ENCODE measurements at regions not wholly inside any gene's neighbourhood (a gene's known extent, or its start where the extent isn't known, plus 50 kb on each side); places are given as distances from the start of the nearest gene placed in this dataset.

- H3K4me1 Mint-ChIP-seq (ENCODE audit: insufficient read depth, unreplicated experiment) = no peaks in the 10 kb centered on the region
- BruUV-seq (replicated peaks) = no TSS peak
- no peak overlapping the region for H3K27ac Mint-ChIP-seq (ENCODE audit: low read depth, unreplicated experiment)
- ChIA-PET POLR2A (no interaction called here), CTCF (interaction anchor here (0.5 kb wide), 1 partner anchor 196 kb away, joined by 4 read pairs; no protein-coding TSS in a partner anchor)
- no peak overlapping the region for H3K4me3 Mint-ChIP-seq (ENCODE audit: unreplicated experiment)
- no peaks in the 10 kb centered on the region for H3K9me3 Mint-ChIP-seq (ENCODE audit: unreplicated experiment)
- H3K36me3 Mint-ChIP-seq (ENCODE audit: insufficient read depth, unreplicated experiment) = no peaks in the 10 kb centered on the region
- intact Hi-C loops (cut with micrococcal nuclease) = no loop called here
- no peak for DNase-seq (ENCODE audit: unreplicated experiment)
- TF ChIP-seq, protein P1, sequence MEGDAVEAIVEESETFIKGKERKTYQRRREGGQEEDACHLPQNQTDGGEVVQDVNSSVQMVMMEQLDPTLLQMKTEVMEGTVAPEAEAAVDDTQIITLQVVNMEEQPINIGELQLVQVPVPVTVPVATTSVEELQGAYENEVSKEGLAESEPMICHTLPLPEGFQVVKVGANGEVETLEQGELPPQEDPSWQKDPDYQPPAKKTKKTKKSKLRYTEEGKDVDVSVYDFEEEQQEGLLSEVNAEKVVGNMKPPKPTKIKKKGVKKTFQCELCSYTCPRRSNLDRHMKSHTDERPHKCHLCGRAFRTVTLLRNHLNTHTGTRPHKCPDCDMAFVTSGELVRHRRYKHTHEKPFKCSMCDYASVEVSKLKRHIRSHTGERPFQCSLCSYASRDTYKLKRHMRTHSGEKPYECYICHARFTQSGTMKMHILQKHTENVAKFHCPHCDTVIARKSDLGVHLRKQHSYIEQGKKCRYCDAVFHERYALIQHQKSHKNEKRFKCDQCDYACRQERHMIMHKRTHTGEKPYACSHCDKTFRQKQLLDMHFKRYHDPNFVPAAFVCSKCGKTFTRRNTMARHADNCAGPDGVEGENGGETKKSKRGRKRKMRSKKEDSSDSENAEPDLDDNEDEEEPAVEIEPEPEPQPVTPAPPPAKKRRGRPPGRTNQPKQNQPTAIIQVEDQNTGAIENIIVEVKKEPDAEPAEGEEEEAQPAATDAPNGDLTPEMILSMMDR (IDR thresholded peaks at IDR 0.05; ENCODE audit: unreplicated experiment) = no peak
- peaks cover 9% of the 10 kb centered on the region for H3K27me3 Mint-ChIP-seq (ENCODE audit: insufficient read depth, unreplicated experiment)
Measured at GRCh38 chr2:239735829-239736357, 289.2 kb downstream of the NDUFA10 start.

- Mint-ChIP-seq H3K9me3 (ENCODE audit: unreplicated experiment) (no peaks in the 10 kb centered on the region), H3K27ac (ENCODE audit: low read depth, unreplicated experiment) (no peak overlapping the region), H3K4me1 (ENCODE audit: insufficient read depth, unreplicated experiment) (no peaks in the 10 kb centered on the region), H3K36me3 (ENCODE audit: insufficient read depth, unreplicated experiment) (no peaks in the 10 kb centered on the region), H3K4me3 (ENCODE audit: unreplicated experiment) (no peak overlapping the region), H3K27me3 (ENCODE audit: insufficient read depth, unreplicated experiment) (peaks cover 15% of the 10 kb centered on the region)
- ChIA-PET CTCF (interaction anchor here (0.5 to 0.7 kb wide), 3 partner anchors 49 to 196 kb away, joined by 3 to 4 read pairs (median 4); no protein-coding TSS in a partner anchor), POLR2A (no interaction called here)
- no TSS peak for BruUV-seq (replicated peaks)
- intact Hi-C loops (cut with micrococcal nuclease) = no loop called here
- DNase-seq (ENCODE audit: unreplicated experiment) = no peak
- TF ChIP-seq, protein P1 (IDR thresholded peaks at IDR 0.05; ENCODE audit: unreplicated experiment) = no peak
Measured at GRCh38 chr2:239735131-239735828, 289.9 kb downstream of the NDUFA10 start.

DNA sequence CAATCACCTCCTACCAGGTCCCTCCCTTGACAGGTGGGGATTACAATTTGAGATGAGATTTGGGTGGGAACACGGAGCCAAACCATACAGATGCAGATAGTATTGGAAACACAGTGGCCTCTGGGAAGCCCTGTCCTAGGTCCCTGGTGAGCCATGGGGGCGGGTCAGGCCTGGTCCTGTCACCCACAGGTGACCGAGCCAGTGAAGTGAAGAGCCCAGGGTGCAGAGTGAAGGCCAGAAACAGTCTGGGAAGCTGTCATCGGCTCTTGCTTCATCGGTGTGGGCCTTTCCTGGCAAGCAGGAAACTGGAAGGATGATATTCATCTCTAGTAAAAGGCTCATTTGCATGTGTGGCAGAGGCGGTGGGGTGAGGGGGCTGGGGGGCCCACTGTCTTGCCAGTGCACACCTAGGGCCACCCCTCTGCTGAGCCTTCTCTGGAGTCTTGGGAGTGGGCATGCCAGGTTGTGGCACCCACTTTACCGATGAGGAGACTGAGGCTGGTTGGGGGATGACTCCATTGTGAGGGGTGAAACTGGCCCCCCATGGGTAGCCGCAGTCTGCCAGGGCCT lies 290.6 kb downstream of the NDUFA10 start:
- DNase-seq (ENCODE audit: unreplicated experiment) = no peak
- CTCF ChIA-PET = interaction anchor here (0.6 kb wide), 1 partner anchor 87 kb away, joined by 4 read pairs; no protein-coding TSS in a partner anchor
- no peaks in the 10 kb centered on the region for H3K4me1 Mint-ChIP-seq (ENCODE audit: insufficient read depth, unreplicated experiment)
- no peaks in the 10 kb centered on the region for H3K36me3 Mint-ChIP-seq (ENCODE audit: insufficient read depth, unreplicated experiment)
- H3K9me3 Mint-ChIP-seq (ENCODE audit: unreplicated experiment) = no peaks in the 10 kb centered on the region
- TF ChIP-seq, protein P1 (IDR thresholded peaks at IDR 0.05; ENCODE audit: unreplicated experiment) = no peak
- POLR2A ChIA-PET = no interaction called here
- H3K4me3 Mint-ChIP-seq (ENCODE audit: unreplicated experiment) = no peak overlapping the region
- no TSS peak for BruUV-seq (replicated peaks)
- intact Hi-C loops (cut with micrococcal nuclease) = no loop called here
- peaks cover 23% of the 10 kb centered on the region for H3K27me3 Mint-ChIP-seq (ENCODE audit: insufficient read depth, unreplicated experiment)
- no peak overlapping the region for H3K27ac Mint-ChIP-seq (ENCODE audit: low read depth, unreplicated experiment)

DNA sequence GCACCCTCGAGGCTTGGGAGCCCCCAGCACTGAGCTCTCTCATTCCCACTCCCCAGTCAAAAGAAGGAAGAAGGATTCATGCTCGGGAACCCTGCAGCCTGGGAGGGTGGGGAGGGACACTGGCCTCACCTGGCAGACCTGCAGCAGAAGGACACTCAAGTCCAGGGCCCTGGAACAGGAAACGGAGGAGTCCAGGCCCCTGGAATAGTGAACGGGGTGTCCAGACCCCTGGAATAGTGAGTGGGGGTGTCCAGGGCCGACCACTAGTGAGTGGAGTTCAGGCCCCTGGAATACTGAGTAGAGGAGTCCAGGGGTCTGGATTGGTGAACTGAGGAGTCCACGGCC lies 292.5 kb downstream of the NDUFA10 start:
- no peaks in the 10 kb centered on the region for H3K4me1 Mint-ChIP-seq (ENCODE audit: insufficient read depth, unreplicated experiment)
- H3K27ac Mint-ChIP-seq (ENCODE audit: low read depth, unreplicated experiment) = no peak overlapping the region
- ChIA-PET CTCF (no interaction called here), POLR2A (no interaction called here)
- no peak overlapping the region for H3K4me3 Mint-ChIP-seq (ENCODE audit: unreplicated experiment)
- H3K9me3 Mint-ChIP-seq (ENCODE audit: unreplicated experiment) = no peaks in the 10 kb centered on the region
- no TSS peak for BruUV-seq (replicated peaks)
- no peaks in the 10 kb centered on the region for H3K36me3 Mint-ChIP-seq (ENCODE audit: insufficient read depth, unreplicated experiment)
- no peak for DNase-seq (ENCODE audit: unreplicated experiment)
- TF ChIP-seq, protein P1 (IDR thresholded peaks at IDR 0.05; ENCODE audit: unreplicated experiment) = no peak
- peaks cover 29% of the 10 kb centered on the region for H3K27me3 Mint-ChIP-seq (ENCODE audit: insufficient read depth, unreplicated experiment)
- intact Hi-C loops (cut with micrococcal nuclease) = no loop called here

Data from MCF 10A (cell line).